DND-41 (cell line): ENCODE measurements at regions not wholly inside any gene's neighbourhood (a gene's known extent, or its start where the extent isn't known, plus 50 kb on each side); places are given as distances from the start of the nearest gene placed in this dataset.

ENCODE experiments used
- ATAC-seq: fragments of 200-7000 bp; cut with Tn5 transposase; 3 replicates; pipeline ENCODE4 v1.9.1; 2021; ENCODE audit warnings: low read depth; ENCODE audit not compliant: insufficient read depth
- DNase-seq: peaks from one replicate; pipeline ENCODE4 v3.0.0-alpha.2; 2020
- H2AFZ ChIP-seq: 2 replicates; pipeline ENCODE4 v1.6.0; 2012; ENCODE audit warnings: low read depth, low read length
- H3K27ac ChIP-seq: 2 replicates; pipeline ENCODE4 v1.5.1; 2012; ENCODE audit warnings: low read length, inconsistent platforms
- H3K27me3 ChIP-seq: fragments of 200-600 bp; sonication (generic); 2 replicates; pipeline ENCODE4 v1.6.0; 2012; ENCODE audit warnings: low read length, mild to moderate bottlenecking, inconsistent platforms; ENCODE audit not compliant: insufficient read depth, poor library complexity
- H3K36me3 ChIP-seq: 2 replicates; pipeline ENCODE4 v1.5.1; 2012; ENCODE audit warnings: low read length, inconsistent platforms; ENCODE audit not compliant: insufficient read depth
- H3K4me1 ChIP-seq: 2 replicates; pipeline ENCODE4 v1.5.1; 2012; ENCODE audit warnings: mild to moderate bottlenecking, low read length; ENCODE audit not compliant: insufficient read depth
- H3K4me2 ChIP-seq: 2 replicates; pipeline ENCODE4 v1.6.0; 2012; ENCODE audit warnings: mild to moderate bottlenecking, moderate library complexity, low read length, inconsistent platforms; ENCODE audit not compliant: insufficient read depth
- H3K4me3 ChIP-seq, 2 experiments: fragments of 200-600 bp in 1 of 2; shearing (Covaris generic) in 1 of 2; 2 replicates each; pipeline ENCODE4 v1.5.1; 2012 to 2016; ENCODE audit warnings: inconsistent platforms in 2 of 2, low read length in 2 of 2, mild to moderate bottlenecking in 2 of 2, low read depth in 1 of 2, moderate library complexity in 1 of 2
- H3K79me2 ChIP-seq: 2 replicates; pipeline ENCODE4 v1.6.0; 2012; ENCODE audit warnings: low read length, inconsistent platforms; ENCODE audit not compliant: insufficient read depth
- H3K9ac ChIP-seq: 2 replicates; pipeline ENCODE4 v1.6.0; 2012; ENCODE audit warnings: low read depth, mild to moderate bottlenecking, inconsistent platforms, low read length, moderate library complexity
- H3K9me3 ChIP-seq: 2 replicates; pipeline ENCODE4 v1.5.1; 2012; ENCODE audit warnings: low read length, moderate library complexity, mild to moderate bottlenecking, inconsistent platforms; ENCODE audit not compliant: insufficient read depth, severe bottlenecking
- H4K20me1 ChIP-seq: 2 replicates; pipeline ENCODE4 v1.6.0; 2012; ENCODE audit warnings: low read length; ENCODE audit not compliant: insufficient read depth
- EZH2 ChIP-seq: IDR thresholded peaks from 3 replicates; pipeline ENCODE4 v1.6.1; 2012; ENCODE audit warnings: borderline replicate concordance, low read depth, mild to moderate bottlenecking, moderate library complexity, low read length, inconsistent platforms; ENCODE audit not compliant: severe bottlenecking
- TF ChIP-seq, protein P1 (sequence below): IDR thresholded peaks from 2 replicates; pipeline ENCODE4 v1.5.1; 2012; ENCODE audit warnings: borderline replicate concordance, low read length, moderate library complexity, mild to moderate bottlenecking; ENCODE audit not compliant: poor library complexity, severe bottlenecking; ENCODE audit errors: extremely low read depth

GRCh38 chr16:35207059-35207999 lies 1747.9 kb downstream of the TP53TG3F start:
- Histone ChIP-seq H3K36me3 (no peaks in the 10 kb centered on the region), H3K4me3 (no peak overlapping the region), H3K4me2 (no peak overlapping the region), H3K9me3 (peaks cover 10% of the 10 kb centered on the region), H2AFZ (no peak overlapping the region), H3K27ac (no peak overlapping the region), H4K20me1 (no peaks in the 10 kb centered on the region), H3K79me2 (no peaks in the 10 kb centered on the region), H3K27me3 (no peaks in the 10 kb centered on the region), H3K4me1 (no peaks in the 10 kb centered on the region), H3K9ac (no peak overlapping the region)
- DNase-seq: no peak
- TF ChIP-seq, protein P1, sequence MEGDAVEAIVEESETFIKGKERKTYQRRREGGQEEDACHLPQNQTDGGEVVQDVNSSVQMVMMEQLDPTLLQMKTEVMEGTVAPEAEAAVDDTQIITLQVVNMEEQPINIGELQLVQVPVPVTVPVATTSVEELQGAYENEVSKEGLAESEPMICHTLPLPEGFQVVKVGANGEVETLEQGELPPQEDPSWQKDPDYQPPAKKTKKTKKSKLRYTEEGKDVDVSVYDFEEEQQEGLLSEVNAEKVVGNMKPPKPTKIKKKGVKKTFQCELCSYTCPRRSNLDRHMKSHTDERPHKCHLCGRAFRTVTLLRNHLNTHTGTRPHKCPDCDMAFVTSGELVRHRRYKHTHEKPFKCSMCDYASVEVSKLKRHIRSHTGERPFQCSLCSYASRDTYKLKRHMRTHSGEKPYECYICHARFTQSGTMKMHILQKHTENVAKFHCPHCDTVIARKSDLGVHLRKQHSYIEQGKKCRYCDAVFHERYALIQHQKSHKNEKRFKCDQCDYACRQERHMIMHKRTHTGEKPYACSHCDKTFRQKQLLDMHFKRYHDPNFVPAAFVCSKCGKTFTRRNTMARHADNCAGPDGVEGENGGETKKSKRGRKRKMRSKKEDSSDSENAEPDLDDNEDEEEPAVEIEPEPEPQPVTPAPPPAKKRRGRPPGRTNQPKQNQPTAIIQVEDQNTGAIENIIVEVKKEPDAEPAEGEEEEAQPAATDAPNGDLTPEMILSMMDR: no peak
- TF ChIP-seq EZH2: no peak
- ATAC-seq: no peak

DNA sequence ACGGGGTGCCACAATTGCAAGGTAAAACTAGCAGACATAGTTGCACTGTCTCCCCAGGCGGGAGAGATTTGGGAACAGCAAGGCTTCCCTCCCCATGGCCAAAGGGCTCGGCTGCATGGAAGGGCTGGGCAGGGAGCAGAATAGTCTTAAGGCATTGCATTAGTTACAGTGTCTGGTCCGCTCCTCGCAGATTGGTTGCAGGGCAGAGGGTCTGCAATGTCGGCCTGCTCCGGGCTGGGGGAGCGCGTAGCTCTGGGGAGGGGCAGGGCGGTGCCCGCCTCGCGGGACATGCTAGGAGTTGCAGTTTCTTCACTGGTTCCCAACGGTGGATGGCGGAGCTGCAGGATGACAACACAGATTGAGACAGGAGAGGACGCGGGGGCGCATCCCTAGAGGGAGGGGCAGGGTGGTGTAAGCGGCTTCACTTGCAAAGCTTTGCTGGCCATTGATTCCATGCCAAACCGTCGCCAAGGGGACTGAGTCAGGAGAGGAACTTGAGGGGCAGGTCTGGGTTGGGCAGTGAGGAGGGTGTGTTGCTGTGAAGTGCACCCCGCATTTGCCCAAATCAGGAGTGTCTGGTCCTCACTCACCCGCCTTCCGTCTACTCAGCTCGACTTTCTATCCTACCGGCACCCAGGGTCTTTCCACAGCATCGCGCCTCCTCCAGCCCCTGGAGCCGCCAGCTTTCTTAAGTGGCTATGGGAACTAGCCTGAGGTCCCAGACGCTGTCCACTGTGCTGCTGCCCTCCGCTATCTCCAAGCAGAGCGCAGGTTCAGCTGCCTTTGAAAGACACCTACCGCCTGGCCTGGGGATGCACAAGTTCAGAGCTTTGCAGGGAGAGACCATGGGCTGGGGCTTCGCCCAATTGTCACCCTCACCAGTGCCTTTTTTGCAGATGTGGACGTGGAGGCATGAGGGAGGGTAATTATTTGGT lies 1748.9 kb downstream of the TP53TG3F start:
- no peak overlapping the region for H3K27ac ChIP-seq
- H3K27me3 ChIP-seq: no peaks in the 10 kb centered on the region

GRCh38 chr16:35210681-35211433 lies 1751.4 kb downstream of the TP53TG3F start:
- H3K9ac ChIP-seq: no peak overlapping the region
- H3K27me3 ChIP-seq: no peaks in the 10 kb centered on the region
- no peaks in the 10 kb centered on the region for H3K36me3 ChIP-seq
- no peak overlapping the region for H3K27ac ChIP-seq
- H3K4me3 ChIP-seq: no peak overlapping the region
- DNase-seq (no peak), ATAC-seq (no peak)
- no peak overlapping the region for H3K4me2 ChIP-seq
- no peaks in the 10 kb centered on the region for H4K20me1 ChIP-seq
- TF ChIP-seq, protein P1: no peak
- no peak for TF ChIP-seq EZH2
- no peaks in the 10 kb centered on the region for H3K4me1 ChIP-seq
- H3K9me3 ChIP-seq: peaks cover 10% of the 10 kb centered on the region
- no peak overlapping the region for H2AFZ ChIP-seq
- no peaks in the 10 kb centered on the region for H3K79me2 ChIP-seq

More for the DNA sequence above, 1748.9 kb downstream of the TP53TG3F start:
- H3K36me3 ChIP-seq: no peaks in the 10 kb centered on the region
- H3K4me2 ChIP-seq: no peak overlapping the region
- no peak for TF ChIP-seq EZH2
- TF ChIP-seq, protein P1: no peak
- DNase-seq: no peak
- no peaks in the 10 kb centered on the region for H3K79me2 ChIP-seq
- ATAC-seq: no peak
- H2AFZ ChIP-seq: no peak overlapping the region
- no peaks in the 10 kb centered on the region for H3K4me1 ChIP-seq
- H3K4me3 ChIP-seq: no peak overlapping the region
- H3K9ac ChIP-seq: no peak overlapping the region
- peaks cover 10% of the 10 kb centered on the region for H3K9me3 ChIP-seq
- no peaks in the 10 kb centered on the region for H4K20me1 ChIP-seq
